Stimulated activated CD4-positive, alpha-beta T cell treated with anti-CD3 and anti-CD28 coated beads, TNF-alpha, amount 100 ng/mL, for 1 hour (primary cell): ENCODE measurements at regions not wholly inside any gene's neighbourhood (a gene's known extent, or its start where the extent isn't known, plus 50 kb on each side); places are given as distances from the start of the nearest gene placed in this dataset.

Experiments used
- DNase-seq, 3 donors: peaks; one replicate each; pipeline ENCODE4 v3.0.0-alpha.2; 2020; ENCODE audit warnings: low read depth in 3 of 3, low spot score in 1 of 3

DNA sequence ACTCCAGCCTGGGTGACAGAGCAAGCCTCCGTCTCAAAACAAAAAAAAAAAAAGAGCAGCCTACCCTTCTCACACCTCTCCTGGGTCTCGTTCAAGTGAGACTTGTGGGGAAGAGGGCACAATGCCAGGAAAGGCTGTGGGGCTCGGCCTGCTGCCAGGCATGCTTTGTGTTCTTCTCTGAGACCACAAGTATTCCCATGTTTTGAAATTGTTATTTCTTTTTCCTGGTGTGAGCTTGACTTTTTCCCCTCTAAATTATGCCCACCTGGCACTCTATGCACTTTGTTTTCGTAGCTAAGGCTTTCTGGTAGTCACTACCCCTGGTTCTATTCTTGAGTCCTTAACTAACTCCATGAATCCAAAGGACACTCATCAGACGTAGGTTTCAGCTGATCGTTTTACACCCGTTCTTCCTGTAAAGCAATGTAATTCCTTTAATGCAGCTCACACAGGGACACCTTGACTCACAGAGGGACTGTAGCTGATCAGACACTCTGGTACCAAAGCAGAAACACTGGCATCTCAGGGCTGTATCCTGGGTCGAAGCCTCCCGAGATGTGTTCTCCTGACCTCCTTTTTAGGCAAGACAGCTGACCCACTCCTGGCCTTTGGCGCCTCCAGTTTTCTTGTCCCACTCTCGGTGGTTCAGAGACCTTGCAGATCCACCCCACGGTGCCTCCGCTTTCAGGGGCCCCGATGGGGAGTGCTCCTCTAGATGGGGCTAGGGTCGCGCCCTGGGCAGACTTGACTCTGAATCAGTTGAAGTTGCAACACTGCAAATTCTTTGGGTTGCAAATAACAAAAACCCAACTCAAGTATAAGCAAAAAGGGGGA, 193.3 kb upstream of the AGAP1 start:
- DNase-seq, result no peak

DNA sequence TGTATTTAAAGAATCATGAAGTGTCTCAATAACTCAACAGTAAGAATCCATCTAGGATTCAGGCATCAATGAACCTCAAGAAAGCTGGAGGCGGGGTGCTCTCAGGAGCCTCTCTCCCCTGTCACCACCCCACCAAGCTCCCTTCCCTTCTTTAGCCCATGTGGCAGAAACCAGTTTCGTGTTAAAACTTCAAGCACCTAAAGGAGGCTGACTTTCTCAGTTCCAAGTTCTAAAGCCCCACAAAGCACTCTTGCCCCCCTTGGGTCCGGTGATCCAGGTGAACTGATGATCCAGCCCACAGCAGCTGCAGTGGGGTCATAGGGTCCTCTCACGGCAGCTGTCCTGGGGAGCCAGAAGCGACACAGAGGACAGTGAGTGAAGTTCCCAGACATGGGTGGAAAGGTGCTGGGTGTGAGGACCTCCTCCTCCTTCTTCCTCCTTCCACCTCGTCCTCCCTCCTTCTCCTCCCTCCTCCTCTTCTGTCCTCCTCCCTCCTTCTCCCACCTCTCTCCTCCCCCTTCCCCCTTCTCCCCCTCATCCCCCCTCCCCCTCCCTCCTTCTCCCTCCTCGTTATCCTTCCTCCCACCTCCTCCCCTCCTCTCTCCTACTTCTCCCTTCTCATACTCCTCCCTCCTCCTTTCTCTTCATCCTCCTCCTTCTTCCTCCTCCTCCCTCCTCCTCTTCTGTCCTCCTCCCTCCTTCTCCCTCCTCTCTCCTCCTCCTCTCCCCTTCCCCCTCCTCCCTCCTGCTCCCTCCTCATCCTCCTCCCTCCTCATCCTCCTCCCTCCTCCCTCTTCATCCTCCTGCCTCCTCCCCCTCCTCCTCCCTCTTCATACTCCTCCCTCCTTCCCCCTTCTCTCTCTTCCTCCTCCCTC, 192.4 kb upstream of the AGAP1 start:
- DNase-seq, result no peak

DNA sequence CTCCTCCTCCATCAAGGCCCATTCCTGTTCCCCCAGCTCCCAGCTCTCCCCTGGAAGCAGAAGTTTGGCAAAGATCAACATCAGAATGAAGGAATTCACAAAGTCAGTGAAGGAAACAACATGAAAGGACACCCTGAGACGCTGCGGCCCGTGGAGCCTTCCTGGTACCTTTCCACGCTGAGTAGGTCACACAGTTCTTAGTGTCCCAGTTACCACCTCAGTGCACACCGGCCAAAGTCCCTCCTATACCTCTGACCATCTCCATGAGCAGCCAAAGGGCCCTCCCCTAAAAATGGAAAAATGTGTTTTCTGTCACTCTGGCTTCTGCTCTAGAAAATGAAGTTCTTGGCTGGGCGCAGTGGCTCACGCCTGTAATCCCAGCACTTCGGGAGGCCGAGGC, 191.6 kb upstream of the AGAP1 start:
- DNase-seq, result no peak

- no peak for DNase-seq
Measured at GRCh38 chr2:235303499-235304291, 190.1 kb upstream of the AGAP1 start.

DNA sequence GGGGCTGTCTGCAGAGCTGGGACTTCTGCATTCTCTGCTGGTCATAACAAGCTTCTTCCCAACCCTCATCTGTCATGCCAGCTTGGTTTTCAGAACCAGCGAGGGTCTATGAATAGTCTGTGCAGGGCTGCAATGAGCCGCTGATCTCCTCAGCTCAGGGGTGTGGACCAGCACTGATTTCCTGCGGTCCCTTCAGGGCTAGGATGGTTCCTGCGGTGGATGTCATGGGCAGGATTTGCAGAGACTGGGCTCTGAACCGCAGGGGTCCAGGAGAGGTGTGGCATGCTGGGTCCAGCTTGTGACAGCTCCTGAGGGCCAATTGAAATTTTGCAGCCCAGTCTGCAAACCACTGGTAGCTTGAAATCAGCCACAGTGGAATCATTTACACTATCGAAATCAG, 188.2 kb upstream of the AGAP1 start:
- DNase-seq, result no peak

GRCh38 chr2:235311044-235311443, 182.8 kb upstream of the AGAP1 start:
- no peak for DNase-seq

DNA sequence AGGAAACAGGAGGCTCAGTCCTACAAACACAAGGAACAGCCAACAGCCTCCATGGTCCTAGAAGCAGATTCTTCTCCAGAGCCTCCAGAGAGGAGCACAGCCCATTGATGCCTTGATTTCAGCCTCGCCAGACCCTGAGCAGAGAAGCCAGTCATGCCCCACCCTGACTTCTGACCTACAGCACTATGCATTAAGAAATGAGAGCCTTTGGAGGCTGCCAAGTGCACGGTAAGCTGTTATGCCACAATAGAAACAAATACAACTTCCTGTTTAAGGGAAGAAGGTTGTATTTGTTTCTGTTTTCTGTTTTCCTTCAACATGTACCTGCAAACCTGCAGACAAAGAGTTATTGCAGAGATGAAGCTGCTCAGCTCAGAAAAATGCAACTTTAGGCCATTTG, 181.3 kb upstream of the AGAP1 start:
- DNase-seq, result no peak

DNA sequence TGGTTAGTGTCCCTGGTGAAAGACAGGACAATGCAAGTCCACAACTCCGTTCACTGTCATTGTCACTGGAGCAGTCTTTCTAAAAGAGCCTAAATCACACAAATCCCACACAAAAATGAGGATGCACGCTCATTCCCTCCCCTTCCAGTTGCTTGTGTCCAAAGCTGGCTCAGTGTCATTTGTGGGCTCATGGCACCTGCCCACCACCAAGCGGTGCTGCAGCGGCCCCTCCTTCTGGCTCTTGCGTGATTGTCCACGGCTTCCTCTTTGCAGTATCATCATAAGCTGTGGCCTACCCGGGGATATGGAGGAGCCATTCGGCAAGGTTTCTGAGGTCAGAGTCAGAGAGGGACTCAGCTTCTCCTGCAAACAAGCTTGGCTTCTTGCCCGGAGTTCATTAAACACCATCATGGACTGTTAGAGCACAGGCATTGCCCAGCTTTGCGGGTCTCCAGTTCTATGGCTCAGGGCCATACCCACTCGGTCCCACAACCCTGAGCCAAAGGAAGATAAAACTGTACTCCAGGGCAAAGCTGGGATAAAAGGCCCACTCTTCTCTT, 179.4 kb upstream of the AGAP1 start:
- no peak for DNase-seq

GRCh38 chr2:235319095-235319494, 174.7 kb upstream of the AGAP1 start:
- DNase-seq, result no peak

DNA sequence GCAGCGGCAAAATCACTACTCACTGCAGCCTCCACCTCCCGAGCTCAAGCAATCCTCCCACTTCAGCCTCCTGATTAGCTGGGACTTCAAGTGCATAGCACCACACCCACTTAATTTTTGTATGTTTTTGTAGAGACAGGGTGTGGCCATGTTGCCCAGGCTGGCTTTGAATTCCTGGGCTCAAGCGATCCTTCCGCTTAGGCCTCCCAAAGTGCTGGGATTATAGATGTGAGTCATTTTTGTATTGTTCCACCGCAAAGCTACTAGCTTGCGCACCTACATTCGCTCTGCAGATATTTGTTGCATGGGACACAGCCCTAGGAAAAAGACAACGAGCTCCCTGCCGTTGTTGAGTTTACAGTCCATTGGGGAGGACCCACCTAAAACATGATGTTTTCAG, 173.5 kb upstream of the AGAP1 start:
- DNase-seq, result no peak

- DNase-seq, result no peak
Measured at GRCh38 chr2:235324324-235324723, 169.5 kb upstream of the AGAP1 start.

DNA sequence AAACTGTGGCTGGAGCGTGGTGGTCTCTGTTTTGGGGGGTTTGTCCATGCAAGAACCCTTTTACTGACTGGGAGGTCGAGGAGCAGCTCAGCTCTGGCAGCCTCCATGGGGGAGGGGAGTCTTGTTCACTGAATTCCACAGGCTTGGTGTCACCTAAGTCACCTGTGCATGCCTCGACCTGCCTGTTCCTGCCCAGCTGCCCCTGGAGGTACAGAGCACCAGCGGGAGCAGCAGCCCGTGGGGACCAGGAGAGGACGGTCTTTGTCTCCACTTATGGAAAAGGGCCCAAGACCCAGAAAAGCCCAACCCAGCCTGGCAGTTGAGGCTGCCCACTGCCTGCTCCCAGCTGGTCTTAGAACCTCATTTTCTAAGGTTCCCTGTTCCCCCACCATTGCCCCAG, 168.7 kb upstream of the AGAP1 start:
- DNase-seq, result no peak

GRCh38 chr2:235328991-235329390, 164.9 kb upstream of the AGAP1 start:
- no peak for DNase-seq

GRCh38 chr2:235330775-235331451, 162.9 kb upstream of the AGAP1 start:
- no peak for DNase-seq

DNA sequence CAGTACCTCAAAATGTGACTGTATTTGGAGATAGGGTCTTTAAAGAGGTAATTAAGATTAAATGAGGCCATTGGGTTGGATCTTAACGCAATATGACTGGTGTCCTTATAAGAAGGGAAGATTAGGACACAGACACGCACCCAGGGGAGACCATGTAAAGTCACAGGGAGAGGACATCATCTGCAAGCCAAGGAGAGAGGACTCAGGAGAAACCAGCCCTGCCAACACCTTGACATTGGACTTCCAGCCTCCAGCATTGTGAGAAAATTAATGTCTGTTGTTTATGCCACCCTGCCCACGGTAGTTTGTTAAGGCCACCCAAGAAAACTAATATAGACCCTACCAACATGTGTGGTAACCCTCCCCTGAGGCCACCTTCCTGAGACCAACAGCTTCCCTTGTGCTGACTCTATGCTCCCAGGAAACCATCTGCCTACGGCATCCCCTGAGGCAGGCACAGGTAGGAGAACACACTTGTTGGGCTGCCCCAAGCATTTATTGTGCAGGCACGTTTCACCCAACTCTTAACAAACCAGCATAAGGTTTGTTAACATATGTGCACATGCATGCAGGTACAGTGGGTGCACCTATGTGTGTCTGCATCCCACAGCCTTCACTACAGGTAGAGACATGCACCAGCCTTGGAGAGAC, 161.5 kb upstream of the AGAP1 start:
- no peak for DNase-seq

GRCh38 chr2:235333076-235333475, 160.8 kb upstream of the AGAP1 start:
- DNase-seq, result no peak

- no peak for DNase-seq
Measured at GRCh38 chr2:235334179-235334578, 159.7 kb upstream of the AGAP1 start.

GRCh38 chr2:235343156-235343774, 150.6 kb upstream of the AGAP1 start:
- no peak for DNase-seq

GRCh38 chr2:235343869-235344268, 150.0 kb upstream of the AGAP1 start:
- DNase-seq, result no peak

- no peak for DNase-seq
Measured at GRCh38 chr2:235345745-235346144, 148.1 kb upstream of the AGAP1 start.
